Activated CD4-positive, alpha-beta T cell treated with anti-CD3 and anti-CD28 coated beads, Interleukin-2, amount 10 ng/mL, durations not matched to agents 24 days and 14 days (primary cell): ENCODE measurements at regions not wholly inside any gene's neighbourhood (a gene's known extent, or its start where the extent isn't known, plus 50 kb on each side); places are given as distances from the start of the nearest gene placed in this dataset.
"Not testable (repeated sequence)": the region's sequence is repeated elsewhere in the genome, so short reads cannot be mapped to it uniquely, and the experiment has no call there.

Experiments used
- DNase-seq: peaks from one replicate; pipeline ENCODE4 v3.0.0; 2022
- H3K27ac Mint-ChIP-seq: one replicate; pipeline ENCODE4 v1.8.0; 2022; ENCODE audit warnings: mild to moderate bottlenecking, mixed read lengths
- H3K27me3 Mint-ChIP-seq: one replicate; pipeline ENCODE4 v1.8.0; 2022; ENCODE audit warnings: mixed read lengths
- H3K36me3 Mint-ChIP-seq: one replicate; pipeline ENCODE4 v1.8.0; 2022; ENCODE audit warnings: low read depth, mild to moderate bottlenecking, mixed read lengths
- H3K4me1 Mint-ChIP-seq: one replicate; pipeline ENCODE4 v1.8.0; 2021; ENCODE audit warnings: mixed read lengths
- H3K4me3 Mint-ChIP-seq: one replicate; pipeline ENCODE4 v1.8.0; 2022; ENCODE audit warnings: mild to moderate bottlenecking, moderate library complexity, mixed read lengths
- H3K9me3 Mint-ChIP-seq: one replicate; pipeline ENCODE4 v1.8.0; 2021; ENCODE audit warnings: mixed read lengths
- intact Hi-C: fragments of 100-400 bp; cut with micrococcal nuclease; formaldehyde crosslinking; loops from one replicate; pipeline ENCODE4 v1.15.1; 2023

GRCh38 chr13:80685942-80686341, 345.0 kb upstream of the SPRY2 start:
- no peaks in the 10 kb centered on the region for H3K4me1 Mint-ChIP-seq

GRCh38 chr13:80684217-80684991, 343.5 kb upstream of the SPRY2 start:
- no peak for DNase-seq
- Mint-ChIP-seq H3K9me3 (no peaks in the 10 kb centered on the region), H3K27ac (no peak overlapping the region), H3K4me1 (no peaks in the 10 kb centered on the region), H3K36me3 (no peaks in the 10 kb centered on the region), H3K4me3 (no peak overlapping the region), H3K27me3 (no peaks in the 10 kb centered on the region)
- intact Hi-C loops: no loop called here

More at GRCh38 chr13:80685942-80686341, 345.0 kb upstream of the SPRY2 start:
- H3K36me3 Mint-ChIP-seq: no peaks in the 10 kb centered on the region
- intact Hi-C loops: no loop called here
- no peak overlapping the region for H3K4me3 Mint-ChIP-seq
- no peak for DNase-seq
- no peaks in the 10 kb centered on the region for H3K27me3 Mint-ChIP-seq
- H3K27ac Mint-ChIP-seq: no peak overlapping the region
- peaks cover 3% of the 10 kb centered on the region for H3K9me3 Mint-ChIP-seq

GRCh38 chr13:80680786-80681366, 339.9 kb upstream of the SPRY2 start:
- Mint-ChIP-seq H3K4me1 (no peaks in the 10 kb centered on the region), H3K36me3 (no peaks in the 10 kb centered on the region), H3K27me3 (no peaks in the 10 kb centered on the region), H3K27ac (no peak overlapping the region), H3K4me3 (no peak overlapping the region), H3K9me3 (no peaks in the 10 kb centered on the region)
- no peak for DNase-seq
- intact Hi-C loops: no loop called here

GRCh38 chr13:80679423-80679822, 338.5 kb upstream of the SPRY2 start:
- H3K36me3 Mint-ChIP-seq: no peaks in the 10 kb centered on the region
- no peaks in the 10 kb centered on the region for H3K4me1 Mint-ChIP-seq
- H3K4me3 Mint-ChIP-seq: no peak overlapping the region
- no peaks in the 10 kb centered on the region for H3K27me3 Mint-ChIP-seq
- intact Hi-C loops: no loop called here
- no peak overlapping the region for H3K27ac Mint-ChIP-seq
- H3K9me3 Mint-ChIP-seq: no peaks in the 10 kb centered on the region
- DNase-seq: no peak

GRCh38 chr13:80677227-80677626, 336.3 kb upstream of the SPRY2 start:
- peaks cover 3% of the 10 kb centered on the region for H3K9me3 Mint-ChIP-seq
- no peaks in the 10 kb centered on the region for H3K4me1 Mint-ChIP-seq
- no peak for DNase-seq
- no peaks in the 10 kb centered on the region for H3K27me3 Mint-ChIP-seq
- H3K36me3 Mint-ChIP-seq: no peaks in the 10 kb centered on the region
- no peak overlapping the region for H3K4me3 Mint-ChIP-seq
- H3K27ac Mint-ChIP-seq: no peak overlapping the region
- intact Hi-C loops: no loop called here

GRCh38 chr13:80675442-80675841, 334.5 kb upstream of the SPRY2 start:
- H3K9me3 Mint-ChIP-seq, H3K4me1 Mint-ChIP-seq, H3K4me3 Mint-ChIP-seq, H3K36me3 Mint-ChIP-seq, H3K27me3 Mint-ChIP-seq, DNase-seq, H3K27ac Mint-ChIP-seq, intact Hi-C loops: not testable (repeated sequence)

- Mint-ChIP-seq H3K9me3 (peaks cover 3% of the 10 kb centered on the region), H3K27ac (no peak overlapping the region), H3K4me3 (no peak overlapping the region), H3K27me3 (no peaks in the 10 kb centered on the region), H3K4me1 (no peaks in the 10 kb centered on the region), H3K36me3 (no peaks in the 10 kb centered on the region)
- no peak for DNase-seq
- intact Hi-C loops: no loop called here
These were observed 330.8 kb upstream of the SPRY2 start for GRCh38 chr13:80671773-80672172.

GRCh38 chr13:80669112-80669511, 328.2 kb upstream of the SPRY2 start:
- intact Hi-C loops: no loop called here

GRCh38 chr13:80668452-80668851, 327.5 kb upstream of the SPRY2 start:
- Mint-ChIP-seq H3K36me3 (no peaks in the 10 kb centered on the region), H3K9me3 (peaks cover 3% of the 10 kb centered on the region), H3K27me3 (no peaks in the 10 kb centered on the region), H3K4me3 (no peak overlapping the region), H3K4me1 (no peaks in the 10 kb centered on the region), H3K27ac (no peak overlapping the region)
- intact Hi-C loops: no loop called here
- DNase-seq: no peak

More at GRCh38 chr13:80669112-80669511, 328.2 kb upstream of the SPRY2 start:
- H3K36me3 Mint-ChIP-seq: no peaks in the 10 kb centered on the region
- H3K9me3 Mint-ChIP-seq: peaks cover 3% of the 10 kb centered on the region
- H3K27me3 Mint-ChIP-seq: no peaks in the 10 kb centered on the region
- no peak overlapping the region for H3K27ac Mint-ChIP-seq
- H3K4me3 Mint-ChIP-seq: no peak overlapping the region
- H3K4me1 Mint-ChIP-seq: no peaks in the 10 kb centered on the region
- DNase-seq: no peak

- no peak for DNase-seq
- Mint-ChIP-seq H3K36me3 (no peaks in the 10 kb centered on the region), H3K4me3 (no peak overlapping the region), H3K9me3 (no peaks in the 10 kb centered on the region), H3K27me3 (no peaks in the 10 kb centered on the region), H3K4me1 (no peaks in the 10 kb centered on the region), H3K27ac (no peak overlapping the region)
- intact Hi-C loops: no loop called here
These were observed 326.0 kb upstream of the SPRY2 start for GRCh38 chr13:80666782-80667552.

- Mint-ChIP-seq H3K27me3 (no peaks in the 10 kb centered on the region), H3K27ac (no peak overlapping the region), H3K4me3 (no peak overlapping the region), H3K36me3 (no peaks in the 10 kb centered on the region), H3K9me3 (no peaks in the 10 kb centered on the region), H3K4me1 (no peaks in the 10 kb centered on the region)
- no peak for DNase-seq
- intact Hi-C loops: no loop called here
These were observed 324.9 kb upstream of the SPRY2 start for GRCh38 chr13:80665792-80666333.

- H3K27me3 Mint-ChIP-seq: no peaks in the 10 kb centered on the region
- intact Hi-C loops: no loop called here
These were observed 324.0 kb upstream of the SPRY2 start for GRCh38 chr13:80664950-80665349.

GRCh38 chr13:80663788-80664187, 322.9 kb upstream of the SPRY2 start:
- Mint-ChIP-seq H3K9me3 (no peaks in the 10 kb centered on the region), H3K36me3 (no peaks in the 10 kb centered on the region), H3K4me3 (no peak overlapping the region), H3K4me1 (no peaks in the 10 kb centered on the region), H3K27me3 (no peaks in the 10 kb centered on the region), H3K27ac (no peak overlapping the region)
- no peak for DNase-seq
- intact Hi-C loops: no loop called here

More at GRCh38 chr13:80664950-80665349, 324.0 kb upstream of the SPRY2 start:
- Mint-ChIP-seq H3K9me3 (no peaks in the 10 kb centered on the region), H3K36me3 (no peaks in the 10 kb centered on the region), H3K4me1 (no peaks in the 10 kb centered on the region), H3K27ac (no peak overlapping the region), H3K4me3 (no peak overlapping the region)
- no peak for DNase-seq

GRCh38 chr13:80658705-80659104, 317.8 kb upstream of the SPRY2 start:
- DNase-seq: no peak
- Mint-ChIP-seq H3K4me1 (no peaks in the 10 kb centered on the region), H3K9me3 (peaks cover 9% of the 10 kb centered on the region), H3K36me3 (no peaks in the 10 kb centered on the region), H3K4me3 (no peak overlapping the region), H3K27me3 (no peaks in the 10 kb centered on the region), H3K27ac (no peak overlapping the region)
- intact Hi-C loops: no loop called here
